Activated CD4-positive, alpha-beta T cell treated with anti-CD3 and anti-CD28 coated beads, Interleukin-2, amount 50 U/mL, for 4 hours (primary cell): ENCODE measurements at regions not wholly inside any gene's neighbourhood (a gene's known extent, or its start where the extent isn't known, plus 50 kb on each side); places are given as distances from the start of the nearest gene placed in this dataset.

Source experiments
- DNase-seq, 2 experiments: peaks; one replicate each; pipeline ENCODE4 v3.0.0-alpha.2; 2020

GRCh38 chr13:31442571-31442970 lies 242.8 kb downstream of the B3GLCT start:
- no peak for DNase-seq

DNA sequence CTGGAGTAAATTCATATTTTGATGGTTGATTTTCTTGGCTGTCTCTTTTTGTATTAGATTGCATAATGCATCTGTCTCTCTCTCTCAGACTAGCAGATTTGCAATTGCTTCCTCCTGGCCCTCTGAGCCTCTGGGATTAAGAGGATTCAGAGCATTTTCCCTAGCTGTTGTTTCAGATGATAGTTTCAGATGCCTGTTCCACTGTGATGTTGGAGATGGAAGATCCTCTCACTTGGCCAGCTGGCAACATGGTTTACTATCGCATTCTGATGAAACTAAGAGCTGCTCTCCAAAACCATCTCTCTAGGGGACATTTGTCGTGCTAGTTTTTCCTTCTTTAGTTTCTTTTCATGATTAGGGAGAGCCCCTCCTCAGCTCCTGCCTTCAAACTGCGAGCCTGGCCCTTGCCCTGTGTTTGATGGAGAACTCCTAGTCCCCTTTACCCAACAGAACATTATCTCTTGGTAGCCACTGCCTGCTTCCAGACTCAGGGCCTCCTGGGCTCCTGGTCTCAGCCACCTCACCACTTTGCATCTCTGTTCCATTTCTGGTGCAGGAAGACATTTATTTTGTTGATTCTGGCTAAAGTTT lies 244.6 kb downstream of the B3GLCT start:
- DNase-seq = no peak

GRCh38 chr13:31452525-31452924 lies 252.8 kb downstream of the B3GLCT start:
- no peak for DNase-seq

DNA sequence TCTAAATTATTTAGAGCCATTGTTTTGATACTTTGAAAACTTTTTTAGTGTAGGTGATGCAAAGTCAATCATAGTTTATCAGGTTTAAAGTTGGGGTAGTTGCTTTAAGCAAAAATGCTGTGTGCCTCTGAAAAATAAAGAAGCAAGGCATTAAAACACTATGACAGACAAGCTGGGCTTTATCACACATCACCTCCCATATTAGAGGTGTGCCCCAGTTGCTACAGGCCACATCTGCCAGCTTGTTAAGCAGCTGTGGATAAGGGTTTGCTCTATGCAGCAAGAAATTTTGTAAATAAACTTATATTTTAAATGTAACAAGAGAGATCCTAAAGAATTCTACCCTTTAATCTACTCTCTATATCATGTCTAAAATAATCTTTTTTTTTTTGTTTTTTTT lies 255.8 kb downstream of the B3GLCT start:
- DNase-seq = no peak

GRCh38 chr13:31456056-31456455 lies 256.3 kb downstream of the B3GLCT start:
- no peak for DNase-seq

- DNase-seq = no peak
Measured at GRCh38 chr13:31460061-31460460, 260.3 kb downstream of the B3GLCT start.

DNA sequence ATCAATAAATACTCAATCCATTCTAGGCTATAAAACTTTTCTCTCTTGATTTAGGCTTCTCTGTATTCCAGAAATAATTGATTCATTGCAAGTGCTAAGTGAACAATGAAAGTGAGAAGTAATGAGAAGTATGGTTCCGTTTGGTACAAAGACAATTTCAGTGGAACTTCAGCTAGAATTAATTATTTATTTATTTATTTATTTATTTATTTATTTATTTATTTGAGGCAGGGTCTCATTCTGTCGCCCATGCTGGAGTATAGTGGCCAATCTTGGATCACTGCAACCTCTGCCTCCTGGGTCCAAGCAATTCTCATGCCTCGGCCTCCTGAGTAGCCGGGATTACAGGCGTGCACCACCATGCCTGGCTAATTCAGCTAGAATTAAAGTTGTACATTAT lies 262.1 kb downstream of the B3GLCT start:
- DNase-seq = no peak

- no peak for DNase-seq
Measured at GRCh38 chr13:31462766-31463165, 263.0 kb downstream of the B3GLCT start.

GRCh38 chr13:31468114-31468902 lies 268.5 kb downstream of the B3GLCT start:
- no peak for DNase-seq

DNA sequence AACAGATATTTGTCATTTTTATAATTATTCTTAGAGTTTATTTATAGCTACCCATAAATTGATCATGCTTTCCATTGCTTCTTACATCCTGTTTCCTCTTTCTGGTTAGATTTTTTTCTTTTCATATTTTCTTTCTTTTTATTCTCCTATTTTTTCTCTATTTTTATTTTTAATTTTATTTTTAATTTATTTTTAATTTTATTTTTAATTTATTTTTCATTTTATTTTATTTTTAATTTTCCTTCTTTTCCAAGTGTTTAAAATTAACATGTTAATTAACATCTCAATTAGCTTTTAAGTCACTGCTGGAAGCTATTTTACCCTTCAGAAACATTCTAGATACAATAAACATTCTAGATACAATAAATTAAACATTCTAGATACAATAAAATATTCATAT lies 269.6 kb downstream of the B3GLCT start:
- DNase-seq = no peak

- no peak for DNase-seq
Measured at GRCh38 chr13:31476266-31476665, 263.1 kb upstream of the RXFP2 start.

DNA sequence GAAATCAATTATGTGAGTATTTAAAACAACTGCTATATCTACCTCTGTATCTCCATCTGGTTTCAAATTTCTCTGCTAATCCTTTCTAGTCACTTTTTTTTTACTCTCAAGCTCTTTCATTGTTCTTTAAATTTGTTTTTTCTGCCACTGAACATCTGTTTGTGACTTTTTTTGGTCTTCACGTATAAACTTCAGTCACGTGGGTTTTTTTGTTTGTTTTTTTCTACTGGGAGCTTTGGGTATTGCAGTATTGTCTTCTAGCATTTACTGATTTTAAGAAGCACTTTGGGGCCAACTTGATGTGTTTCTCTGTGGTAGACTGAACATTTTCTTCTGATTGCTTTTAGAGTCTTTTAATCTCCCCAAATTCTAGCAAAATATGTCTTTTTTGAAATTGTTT lies 262.6 kb upstream of the RXFP2 start:
- no peak for DNase-seq

- no peak for DNase-seq
Measured at GRCh38 chr13:31477961-31478360, 261.4 kb upstream of the RXFP2 start.

DNA sequence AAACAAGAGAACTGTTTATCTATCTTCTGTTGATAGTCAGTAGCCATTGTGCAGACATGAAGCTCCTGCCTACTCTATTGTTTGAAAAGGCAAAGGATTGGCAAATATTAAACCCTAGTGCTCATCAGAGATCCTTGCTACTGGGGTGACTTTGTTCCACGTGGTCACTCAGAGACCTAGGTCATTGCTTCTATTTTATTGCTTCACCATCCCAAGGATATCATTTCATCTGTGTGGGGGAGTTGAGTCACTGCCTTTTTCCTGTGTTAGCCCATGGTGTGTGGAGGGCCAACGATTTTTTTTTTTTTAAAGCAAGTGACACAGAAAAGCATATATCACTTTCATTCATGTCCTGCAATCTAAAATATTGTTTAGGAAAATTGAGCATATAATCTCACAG lies 254.1 kb upstream of the RXFP2 start:
- no peak for DNase-seq

GRCh38 chr13:31485651-31486051 lies 253.7 kb upstream of the RXFP2 start:
- no peak for DNase-seq

GRCh38 chr13:31495336-31495735 lies 244.0 kb upstream of the RXFP2 start:
- DNase-seq = no peak

DNA sequence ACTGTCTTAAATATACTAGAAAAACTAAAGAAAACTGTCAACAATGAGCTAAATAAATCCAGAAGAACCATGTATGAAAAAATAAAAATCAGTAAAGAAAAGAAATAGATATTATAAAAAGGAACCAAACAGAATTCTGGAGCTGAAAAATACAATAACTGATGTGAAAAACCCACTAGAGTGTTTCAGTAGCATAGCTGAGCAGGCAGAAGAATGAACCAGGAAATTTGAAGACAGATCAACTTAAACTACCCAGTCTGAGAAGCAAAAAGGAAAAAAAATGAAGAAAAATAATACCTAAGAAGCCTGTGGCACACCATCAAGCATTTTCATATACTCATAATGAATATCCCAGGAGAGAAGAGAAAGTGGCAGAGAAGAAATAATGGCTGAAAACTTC lies 240.1 kb upstream of the RXFP2 start:
- DNase-seq = no peak

DNA sequence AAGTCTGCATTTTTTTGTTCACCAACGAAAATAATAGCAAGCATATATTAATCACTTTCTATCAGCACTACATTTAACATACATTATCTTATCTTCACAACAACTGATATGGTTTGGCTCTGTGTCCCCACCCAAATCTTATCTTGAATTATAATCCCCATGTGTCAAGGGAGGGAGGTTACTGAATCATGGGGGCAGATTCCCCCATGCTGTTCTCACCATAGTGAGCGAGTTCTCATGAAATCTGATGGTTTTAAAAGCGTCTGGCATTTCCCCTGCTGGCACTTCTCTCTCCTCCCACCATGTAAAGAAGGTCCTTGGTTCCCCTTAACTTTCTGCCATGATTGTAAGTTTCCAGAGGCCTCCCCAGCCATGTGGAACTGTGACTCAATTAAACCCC lies 235.7 kb upstream of the RXFP2 start:
- DNase-seq = no peak

- DNase-seq = no peak
Measured at GRCh38 chr13:31504918-31505317, 234.4 kb upstream of the RXFP2 start.

GRCh38 chr13:31512331-31512730 lies 227.0 kb upstream of the RXFP2 start:
- DNase-seq = no peak

GRCh38 chr13:31514932-31515331 lies 224.4 kb upstream of the RXFP2 start:
- no peak for DNase-seq

- DNase-seq = no peak
Measured at GRCh38 chr13:31515427-31515826, 223.9 kb upstream of the RXFP2 start.

DNA sequence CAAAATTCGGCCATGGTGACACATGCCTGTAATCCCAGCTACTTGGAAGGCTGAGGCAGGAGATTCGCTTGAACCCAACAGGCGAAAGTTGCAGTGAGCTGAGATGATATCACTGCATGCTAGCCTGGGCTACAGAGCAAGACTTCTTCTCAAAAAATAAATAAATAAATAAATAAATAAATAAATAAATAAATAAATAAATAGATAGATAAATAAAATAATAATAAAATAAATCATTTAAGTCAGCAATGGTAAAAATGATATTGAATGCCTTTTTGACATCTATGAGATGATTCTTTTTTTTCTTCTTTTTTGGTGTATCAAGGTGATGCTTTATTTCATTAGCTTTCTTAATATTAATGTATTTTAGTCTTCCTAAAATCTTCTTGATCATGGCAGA lies 221.7 kb upstream of the RXFP2 start:
- DNase-seq = no peak

- no peak for DNase-seq
Measured at GRCh38 chr13:31518645-31519044, 220.7 kb upstream of the RXFP2 start.

- DNase-seq = no peak
Measured at GRCh38 chr13:31521435-31521834, 217.9 kb upstream of the RXFP2 start.
